NCI-H2171 treated with DMSO at 0.1 percent for 48 hours (cell line): ENCODE measurements at regions not wholly inside any gene's neighbourhood (a gene's known extent, or its start where the extent isn't known, plus 50 kb on each side); places are given as distances from the start of the nearest gene placed in this dataset.

Experiments
- DNase-seq: peaks from one replicate; lab custom pipeline; 2025; lab: John Stamatoyannopoulos, UW

- DNase-seq: no peak
Measured at GRCh38 chr3:99500485-99500884, 137.9 kb upstream of the COL8A1 start.

DNA sequence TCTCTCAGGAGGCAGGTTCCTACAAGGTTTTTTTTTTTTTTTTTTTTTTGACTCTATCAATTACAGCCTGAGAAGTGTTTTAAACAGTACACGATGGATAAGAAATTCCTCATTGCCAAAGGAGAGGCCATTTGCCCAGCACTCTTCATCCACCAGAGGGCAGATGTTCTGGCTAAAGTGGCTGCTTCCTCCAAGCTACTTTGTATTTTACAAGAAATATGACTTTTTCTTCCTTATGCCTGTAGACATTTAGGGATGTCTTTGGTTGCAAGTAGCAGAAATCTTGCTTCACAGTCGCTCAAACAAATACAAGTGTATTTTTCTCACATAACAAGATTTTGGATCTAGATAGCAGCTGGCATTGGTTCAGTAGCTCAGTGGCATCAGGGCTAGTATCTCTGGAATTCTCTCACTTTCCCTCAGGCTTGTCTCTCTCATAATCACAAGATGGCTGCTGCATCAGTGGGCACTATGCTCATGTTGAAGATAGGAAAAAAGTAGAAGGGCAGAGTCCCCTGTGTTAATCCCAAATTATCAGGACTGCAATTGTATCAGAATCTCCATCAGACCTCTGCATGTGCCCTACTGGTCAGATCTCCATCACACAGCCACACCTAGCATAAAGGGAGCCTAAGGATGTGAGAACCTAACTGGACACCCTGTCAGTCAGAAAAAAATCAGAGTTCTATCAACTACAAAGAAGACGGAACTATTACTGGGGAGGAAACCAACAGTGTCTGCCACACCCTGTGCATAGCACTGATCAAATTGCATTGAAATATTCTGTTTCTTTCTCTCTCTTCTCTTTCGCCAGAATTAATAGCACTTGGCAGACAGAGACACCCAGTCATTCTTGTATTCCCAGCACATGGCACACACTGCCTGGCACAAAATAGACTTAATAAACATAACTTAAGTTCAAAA, 138.9 kb upstream of the COL8A1 start:
- peak; percentile 26 for DNase-seq

GRCh38 chr3:99498550-99499234, 139.7 kb upstream of the COL8A1 start:
- DNase-seq: no peak

DNA sequence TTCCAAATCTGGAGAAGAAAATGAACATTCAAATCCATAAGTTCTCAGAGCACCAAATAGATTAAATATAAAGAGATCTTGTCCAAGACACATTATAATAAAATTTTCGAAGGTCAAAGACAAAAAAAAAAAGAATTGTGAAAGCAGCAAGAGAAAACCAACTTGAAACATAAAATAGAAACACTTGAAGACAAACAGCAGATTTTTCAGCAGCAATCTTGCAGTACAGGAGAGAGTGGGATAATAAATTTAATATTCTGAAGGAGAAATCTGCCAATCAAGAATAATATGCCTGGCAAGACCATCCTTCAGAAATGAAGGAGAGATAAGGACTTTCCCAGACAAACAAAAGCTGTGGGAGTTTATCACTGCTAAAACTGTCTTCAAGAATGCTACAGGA, 150.5 kb upstream of the COL8A1 start:
- DNase-seq: no peak

DNA sequence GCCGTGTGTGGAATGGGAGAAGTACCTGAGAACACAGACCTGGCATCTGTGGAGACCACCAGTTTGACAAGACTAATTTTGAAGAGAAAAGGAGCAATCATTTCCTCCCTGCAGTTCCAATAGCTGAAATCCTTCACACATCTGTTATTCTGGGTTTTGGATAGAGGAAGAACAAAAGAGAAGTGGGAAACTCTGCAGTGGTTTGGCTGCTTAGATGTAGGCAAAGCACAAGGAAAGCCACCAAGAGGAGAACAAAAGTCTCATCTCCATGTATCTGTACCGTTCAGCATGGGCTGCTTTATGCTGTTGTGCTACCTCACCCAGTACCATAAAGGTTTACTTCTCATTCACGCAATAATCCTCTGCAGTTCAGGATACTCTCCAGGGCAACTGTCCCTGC, 153.1 kb upstream of the COL8A1 start:
- DNase-seq: no peak

DNA sequence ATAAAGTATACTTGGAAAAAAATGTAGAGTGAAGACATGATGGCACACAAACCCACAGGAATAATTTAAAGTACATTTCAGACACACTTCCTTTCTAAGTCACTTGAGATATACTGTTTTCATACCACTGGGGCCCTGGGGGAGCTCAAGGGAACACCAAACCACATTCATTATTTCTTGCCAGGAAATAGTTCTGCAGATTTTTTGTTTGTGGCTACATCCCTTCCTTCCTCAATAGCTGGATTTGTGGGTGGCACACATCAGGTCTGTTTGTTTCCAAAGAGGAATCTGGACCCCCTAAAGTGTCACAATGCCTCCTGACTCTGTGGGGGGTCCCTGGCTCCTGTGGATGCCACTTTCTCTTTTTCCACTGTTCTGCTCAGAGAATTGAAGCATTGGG, 153.5 kb upstream of the COL8A1 start:
- no peak for DNase-seq

- no peak for DNase-seq
Measured at GRCh38 chr3:99483841-99484240, 154.6 kb upstream of the COL8A1 start.

DNA sequence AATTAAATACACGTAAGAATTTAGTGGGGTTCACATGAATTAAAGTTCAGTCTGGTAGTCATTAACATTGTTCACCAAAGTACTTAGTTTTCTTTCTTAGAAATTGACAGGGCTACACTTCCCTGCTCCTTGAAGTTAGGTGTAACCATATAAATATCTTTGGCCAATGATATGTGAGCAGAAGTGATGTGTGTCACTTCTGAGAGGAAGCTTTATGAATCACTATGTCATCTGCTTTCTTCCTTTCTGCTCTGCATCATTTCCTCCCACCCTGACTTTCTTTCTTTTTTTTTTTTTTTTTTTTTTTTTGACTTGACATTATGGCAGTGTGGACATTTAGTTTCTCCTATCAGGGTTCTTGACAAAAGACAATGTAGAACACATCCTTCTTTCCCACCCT, 156.2 kb upstream of the COL8A1 start:
- no peak for DNase-seq

DNA sequence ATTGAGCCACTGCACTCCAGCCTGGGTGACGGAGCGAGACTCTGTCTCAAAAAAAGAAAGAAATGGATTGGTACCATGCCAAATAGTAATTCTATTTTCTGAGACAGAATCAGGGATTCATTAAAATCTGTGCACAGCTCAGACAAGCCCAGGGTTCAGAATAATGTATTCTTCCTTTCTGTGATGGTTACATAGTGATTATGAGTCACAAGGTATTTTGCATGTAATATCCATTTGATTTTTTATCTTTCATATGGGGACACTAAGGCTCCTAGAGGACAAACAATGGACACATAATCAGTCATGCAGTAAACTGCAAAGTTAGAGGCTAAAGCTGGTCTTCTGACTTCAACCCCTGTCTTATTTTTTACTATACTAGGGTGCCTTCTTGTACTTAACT, 156.8 kb upstream of the COL8A1 start:
- DNase-seq: no peak

DNA sequence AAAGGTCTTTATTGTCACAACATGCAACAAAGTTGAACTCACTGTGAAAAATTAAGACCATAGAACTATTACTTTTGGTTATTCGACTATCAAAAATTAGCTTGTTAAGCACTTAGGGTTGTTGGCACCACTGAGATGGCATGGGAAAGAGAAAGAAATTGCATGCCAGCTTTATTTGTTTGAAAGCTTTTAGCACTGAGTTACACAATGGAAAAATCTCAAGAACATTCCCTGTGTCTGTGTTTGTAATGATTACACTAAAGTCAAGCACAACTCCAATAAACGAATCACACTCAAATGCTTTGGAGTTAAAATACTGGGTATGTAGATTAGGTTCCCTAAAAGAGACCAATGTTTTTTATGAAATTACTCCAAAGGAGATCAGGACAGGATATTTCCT, 158.6 kb upstream of the COL8A1 start:
- no peak for DNase-seq

- DNase-seq: no peak
Measured at GRCh38 chr3:99477650-99478049, 160.7 kb upstream of the COL8A1 start.

- DNase-seq: no peak
Measured at GRCh38 chr3:99475229-99475628, 163.2 kb upstream of the COL8A1 start.

- DNase-seq: no peak
Measured at GRCh38 chr3:99474776-99475175, 163.6 kb upstream of the COL8A1 start.

DNA sequence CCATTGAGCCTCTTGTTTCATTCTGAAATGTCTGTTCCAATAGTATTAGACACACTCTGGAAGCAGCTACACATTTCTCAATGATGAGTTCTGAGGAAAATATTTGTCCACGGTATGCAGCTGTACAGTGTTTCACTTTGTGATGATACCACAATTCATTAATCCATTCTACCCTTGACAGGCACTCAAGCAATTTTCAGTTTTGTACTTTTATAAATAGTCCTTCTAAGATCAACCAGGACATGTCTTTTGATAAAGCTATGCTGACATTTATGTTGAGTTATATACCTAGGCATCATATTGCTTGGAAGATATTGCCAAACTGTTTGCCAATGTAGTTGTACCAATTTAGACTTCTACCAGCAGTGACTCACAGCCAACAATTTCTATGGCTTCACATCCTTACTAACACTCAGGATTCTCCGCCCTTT, 165.1 kb upstream of the COL8A1 start:
- DNase-seq: no peak

DNA sequence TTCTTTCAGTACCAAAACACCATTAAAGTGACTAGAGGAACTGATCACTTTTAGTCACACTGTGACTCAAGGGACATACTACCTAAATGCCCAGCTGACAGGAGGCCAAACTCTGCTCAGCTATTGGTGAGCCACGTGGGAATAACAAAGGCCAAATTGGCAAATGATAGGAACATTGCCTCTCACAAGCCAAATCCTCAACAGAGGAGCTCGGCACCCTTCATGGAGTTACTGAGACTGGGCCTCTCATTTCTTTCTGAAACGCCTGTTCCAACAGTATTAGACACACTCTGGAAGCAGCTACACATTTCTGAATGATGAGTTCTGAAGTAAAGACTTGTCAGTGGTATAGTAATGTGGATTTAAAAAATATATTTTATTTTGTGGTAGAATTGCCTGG, 166.0 kb upstream of the COL8A1 start:
- no peak for DNase-seq

GRCh38 chr3:99471353-99472323, 166.8 kb upstream of the COL8A1 start:
- DNase-seq: no peak

- DNase-seq: no peak
Measured at GRCh38 chr3:99470841-99471240, 167.6 kb upstream of the COL8A1 start.

DNA sequence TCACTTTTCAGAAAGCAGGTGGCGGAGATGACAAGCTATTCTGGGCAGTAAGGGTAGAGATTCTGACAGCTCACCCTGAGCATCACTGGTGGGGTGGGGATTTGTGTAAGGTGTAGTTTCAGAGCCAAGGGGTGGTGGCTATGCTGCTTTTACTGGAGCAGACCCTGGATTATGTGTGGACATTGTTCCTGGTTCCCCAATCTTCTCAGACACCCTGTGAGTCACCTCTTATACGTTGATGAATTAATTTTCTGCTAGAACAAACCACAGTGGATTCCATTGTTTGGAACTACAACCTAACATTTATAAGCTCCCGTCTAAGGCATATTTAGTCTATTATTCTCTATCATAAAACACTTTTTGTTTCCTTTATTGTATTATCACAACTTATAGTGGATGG, 169.5 kb upstream of the COL8A1 start:
- DNase-seq: no peak

GRCh38 chr3:99467420-99467819, 171.0 kb upstream of the COL8A1 start:
- DNase-seq: no peak

DNA sequence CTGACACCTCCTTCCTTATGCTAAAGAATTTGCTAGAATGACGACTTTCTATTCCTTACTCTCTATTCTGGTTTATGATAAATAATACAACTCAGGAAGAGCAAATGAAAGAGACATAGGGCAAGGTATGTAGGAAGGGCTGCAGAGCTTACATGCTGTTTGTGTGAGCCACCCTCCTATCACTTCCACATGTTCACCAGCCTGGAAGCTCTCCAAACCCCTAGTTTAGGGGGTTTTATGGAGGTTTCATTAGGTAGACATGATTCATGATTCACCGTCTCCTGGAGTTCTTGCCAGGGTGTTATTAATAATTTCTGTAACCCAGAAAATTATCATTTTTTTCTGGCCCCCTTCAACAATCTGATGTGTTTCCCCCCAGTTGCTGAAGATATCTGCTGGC, 172.1 kb upstream of the COL8A1 start:
- no peak for DNase-seq

- DNase-seq: no peak
Measured at GRCh38 chr3:99458013-99458412, 180.4 kb upstream of the COL8A1 start.

- DNase-seq: no peak
Measured at GRCh38 chr3:99442599-99442998, 195.8 kb upstream of the COL8A1 start.
